ENCODE measurements at regions not wholly inside any gene's neighbourhood (a gene's known extent, or its start where the extent isn't known, plus 50 kb on each side); places are given as distances from the start of the nearest gene placed in this dataset.

- Histone ChIP-seq H3K27ac (ENCODE audit: insufficient read depth, low read depth, low read length) (no peak overlapping the region), H3K27me3 (ENCODE audit: control insufficient read depth in 2 of 2, insufficient read depth in 2 of 2, low read length in 2 of 2) (no peaks in the 10 kb centered on the region), H3K4me1 (ENCODE audit: control insufficient read depth, extremely low read depth, insufficient read depth, low read length) (no peaks in the 10 kb centered on the region), H3K9me3 (replicated peaks; ENCODE audit: control insufficient read depth, insufficient read depth, low read length) (no peaks in the 10 kb centered on the region), H3K4me3 (replicated peaks in 1 of 3; ENCODE audit: insufficient read depth in 1 of 3, low read depth in 1 of 3, low read length in 3 of 3) (no peak overlapping the region), H3K4me2 (ENCODE audit: insufficient read depth, low read length) (no peak overlapping the region), H3K79me2 (ENCODE audit: control insufficient read depth, insufficient read depth, low read length) (no peaks in the 10 kb centered on the region), H3K9ac (replicated peaks; ENCODE audit: extremely low read depth, insufficient read depth, low read length) (no peak overlapping the region), H4K20me1 (replicated peaks; ENCODE audit: control insufficient read depth, extremely low read depth, insufficient read depth, low read length) (no peaks in the 10 kb centered on the region), H3K9me1 (replicated peaks; ENCODE audit: control insufficient read depth, extremely low read depth, insufficient read depth, low read length) (no peaks in the 10 kb centered on the region), H3K36me3 (ENCODE audit: control insufficient read depth in 2 of 2, extremely low read depth in 1 of 2, insufficient read depth in 2 of 2, low read length in 2 of 2) (no peaks in the 10 kb centered on the region), H2AFZ (ENCODE audit: low read depth, low read length) (no peak overlapping the region)
- CTCF ChIA-PET, result interaction anchor here (0.6 kb wide), 1 partner anchor 159 kb away, joined by 3 read pairs; no protein-coding TSS in a partner anchor
- POLR2A ChIA-PET, result no interaction called here
- intact Hi-C loops (cut with micrococcal nuclease) (no loop called here), dilution Hi-C loops (cut with MboI; ENCODE audit: extremely low pct_ligation_motif_present, low sequenced_read_pairs) (no loop called here)
- FAIRE-seq (peak; percentile 76), DNase-seq (ENCODE audit: low read depth, low spot score) (peak; percentile 18)
- BruUV-seq (replicated peaks), result no TSS peak
- TF ChIP-seq FOS (IDR thresholded peaks at IDR 0.05; ENCODE audit: borderline replicate concordance, insufficient read depth, low read length), result no peak
- TF ChIP-seq POLR2A (IDR thresholded peaks at IDR 0.05; ENCODE audit: low read depth, low read length), result no peak
- no peak for TF ChIP-seq POLR2AphosphoS5 (IDR thresholded peaks at IDR 0.05; ENCODE audit: insufficient read depth, low read depth, low read length)
- no peak for TF ChIP-seq CTCF (IDR thresholded peaks at IDR 0.05; ENCODE audit: extremely low read depth in 1 of 2, insufficient read depth in 1 of 2, low read depth in 1 of 2, low read length in 2 of 2)
- no peak for TF ChIP-seq MYC (IDR thresholded peaks at IDR 0.05; ENCODE audit: low read depth, low read length)
- no peak for TF ChIP-seq GATA2 (IDR thresholded peaks at IDR 0.05; ENCODE audit: insufficient read depth, insufficient read length, low read depth, low read length)
- TF ChIP-seq EZH2 (IDR thresholded peaks at IDR 0.05; ENCODE audit: borderline replicate concordance, low read depth, low read length, severe bottlenecking), result no peak
Measured at GRCh38 chr12:87687362-87687761, 341.8 kb downstream of the C12orf50 start.

GRCh38 chr12:87685696-87686095, 343.5 kb downstream of the C12orf50 start:
- H3K36me3 ChIP-seq (ENCODE audit: control insufficient read depth in 2 of 2, extremely low read depth in 1 of 2, insufficient read depth in 2 of 2, low read length in 2 of 2), result no peaks in the 10 kb centered on the region
- no peaks in the 10 kb centered on the region for H3K79me2 ChIP-seq (ENCODE audit: control insufficient read depth, insufficient read depth, low read length)
- H3K9me1 ChIP-seq (replicated peaks; ENCODE audit: control insufficient read depth, extremely low read depth, insufficient read depth, low read length), result no peaks in the 10 kb centered on the region
- H3K4me1 ChIP-seq (ENCODE audit: control insufficient read depth, extremely low read depth, insufficient read depth, low read length), result no peaks in the 10 kb centered on the region
- DNase-seq (ENCODE audit: low read depth, low spot score) (no peak), FAIRE-seq (no peak)
- intact Hi-C loops (cut with micrococcal nuclease), result no loop called here
- no peak overlapping the region for H3K27ac ChIP-seq (ENCODE audit: insufficient read depth, low read depth, low read length)
- H3K9me3 ChIP-seq (replicated peaks; ENCODE audit: control insufficient read depth, insufficient read depth, low read length), result no peaks in the 10 kb centered on the region
- no peaks in the 10 kb centered on the region for H4K20me1 ChIP-seq (replicated peaks; ENCODE audit: control insufficient read depth, extremely low read depth, insufficient read depth, low read length)
- dilution Hi-C loops (cut with MboI; ENCODE audit: extremely low pct_ligation_motif_present, low sequenced_read_pairs), result no loop called here
- H3K27me3 ChIP-seq (ENCODE audit: control insufficient read depth in 2 of 2, insufficient read depth in 2 of 2, low read length in 2 of 2), result no peaks in the 10 kb centered on the region
- TF ChIP-seq CTCF (IDR thresholded peaks at IDR 0.05; ENCODE audit: extremely low read depth in 1 of 2, insufficient read depth in 1 of 2, low read depth in 1 of 2, low read length in 2 of 2) (no peak), MAX (IDR thresholded peaks at IDR 0.05; ENCODE audit: insufficient read depth, insufficient read length) (no peak), MYC (IDR thresholded peaks at IDR 0.05; ENCODE audit: low read depth, low read length) (no peak), EZH2 (IDR thresholded peaks at IDR 0.05; ENCODE audit: borderline replicate concordance, low read depth, low read length, severe bottlenecking) (no peak), GATA2 (IDR thresholded peaks at IDR 0.05; ENCODE audit: insufficient read depth, insufficient read length, low read depth, low read length) (no peak), POLR2A (IDR thresholded peaks at IDR 0.05; ENCODE audit: low read depth, low read length) (no peak), FOS (IDR thresholded peaks at IDR 0.05; ENCODE audit: borderline replicate concordance, insufficient read depth, low read length) (no peak), POLR2AphosphoS5 (IDR thresholded peaks at IDR 0.05; ENCODE audit: insufficient read depth, low read depth, low read length) (no peak), JUN (IDR thresholded peaks at IDR 0.05; ENCODE audit: borderline replicate concordance, insufficient read depth, insufficient read length, low read depth) (no peak)
- H3K4me2 ChIP-seq (ENCODE audit: insufficient read depth, low read length), result no peak overlapping the region
- no TSS peak for BruUV-seq (replicated peaks)
- CTCF ChIA-PET, result no interaction called here
- no peak overlapping the region for H2AFZ ChIP-seq (ENCODE audit: low read depth, low read length)
- H3K4me3 ChIP-seq (replicated peaks in 1 of 3; ENCODE audit: insufficient read depth in 1 of 3, low read depth in 1 of 3, low read length in 3 of 3), result no peak overlapping the region
- POLR2A ChIA-PET, result no interaction called here
- no peak overlapping the region for H3K9ac ChIP-seq (replicated peaks; ENCODE audit: extremely low read depth, insufficient read depth, low read length)

Measured in endothelial cell of umbilical vein (primary cell).